ENCODE measurements at regions not wholly inside any gene's neighbourhood (a gene's known extent, or its start where the extent isn't known, plus 50 kb on each side); places are given as distances from the start of the nearest gene placed in this dataset.

GRCh38 chr16:86768999-86769398 lies 190.7 kb downstream of the FOXL1 start:
- intact Hi-C loops (cut with DNase I), result no loop called here
- Histone ChIP-seq H3K4me1 (no peaks in the 10 kb centered on the region), H3K36me3 (no peaks in the 10 kb centered on the region), H3K27me3 (peaks cover 0 to 67% of the 10 kb centered on the region in 2 donors), H3K27ac (no peak overlapping the region), H3K9me3 (no peaks in the 10 kb centered on the region), H3K4me3 (no peak overlapping the region)
- ATAC-seq (no peak), DNase-seq (peak in 1 of 4 donors; percentile 9)
- TF ChIP-seq CTCF (IDR thresholded peaks at IDR 0.05), result no peak

GRCh38 chr16:86771506-86772460 lies 193.4 kb downstream of the FOXL1 start:
- TF ChIP-seq CTCF (IDR thresholded peaks at IDR 0.05), result no peak
- peaks cover 0 to 63% of the 10 kb centered on the region in 2 donors for H3K27me3 ChIP-seq
- no peak for ATAC-seq

GRCh38 chr16:86772671-86773353 lies 194.5 kb downstream of the FOXL1 start:
- DNase-seq (no peak), ATAC-seq (no peak)
- Histone ChIP-seq H3K36me3 (no peaks in the 10 kb centered on the region), H3K4me1 (no peaks in the 10 kb centered on the region), H3K27me3 (peaks cover 0 to 64% of the 10 kb centered on the region in 2 donors), H3K4me3 (no peak overlapping the region), H3K9me3 (no peaks in the 10 kb centered on the region), H3K27ac (no peak overlapping the region)
- no peak for TF ChIP-seq CTCF (IDR thresholded peaks at IDR 0.05)
- intact Hi-C loops (cut with DNase I), result no loop called here

More at GRCh38 chr16:86771506-86772460, 193.4 kb downstream of the FOXL1 start:
- H3K9me3 ChIP-seq, result no peaks in the 10 kb centered on the region
- H3K27ac ChIP-seq, result no peak overlapping the region
- no peaks in the 10 kb centered on the region for H3K4me1 ChIP-seq
- no peak overlapping the region for H3K4me3 ChIP-seq
- DNase-seq, result no peak
- H3K36me3 ChIP-seq, result no peaks in the 10 kb centered on the region
- intact Hi-C loops (cut with DNase I), result no loop called here

GRCh38 chr16:86773354-86773715 lies 195.0 kb downstream of the FOXL1 start:
- DNase-seq, result no peak

More at GRCh38 chr16:86773354-86773715, 195.0 kb downstream of the FOXL1 start:
- Histone ChIP-seq H3K27me3 (peaks cover 0 to 64% of the 10 kb centered on the region in 2 donors), H3K4me3 (no peak overlapping the region), H3K9me3 (no peaks in the 10 kb centered on the region), H3K4me1 (no peaks in the 10 kb centered on the region), H3K36me3 (no peaks in the 10 kb centered on the region), H3K27ac (no peak overlapping the region)
- intact Hi-C loops (cut with DNase I), result no loop called here
- no peak for ATAC-seq
- no peak for TF ChIP-seq CTCF (IDR thresholded peaks at IDR 0.05)
